Nephron progenitor cell (in vitro differentiated cells): ENCODE measurements at regions not wholly inside any gene's neighbourhood (a gene's known extent, or its start where the extent isn't known, plus 50 kb on each side); places are given as distances from the start of the nearest gene placed in this dataset.

Experiments used
- DNase-seq: peaks from one replicate; pipeline ENCODE4 v3.0.0; 2021
- H3K27ac Mint-ChIP-seq: 2 replicates; pipeline ENCODE4 v1.8.0; 2021; ENCODE audit warnings: mild to moderate bottlenecking, moderate library complexity, mixed read lengths
- H3K27me3 Mint-ChIP-seq: 2 replicates; pipeline ENCODE4 v1.8.0; 2021; ENCODE audit warnings: mild to moderate bottlenecking, low read depth, mixed read lengths; ENCODE audit not compliant: poor library complexity
- H3K36me3 Mint-ChIP-seq: 2 replicates; pipeline ENCODE4 v1.8.0; 2021; ENCODE audit warnings: low read depth, mixed read lengths
- H3K4me1 Mint-ChIP-seq: 2 replicates; pipeline ENCODE4 v1.8.0; 2021; ENCODE audit warnings: mixed read lengths
- H3K4me3 Mint-ChIP-seq: 2 replicates; pipeline ENCODE4 v1.8.0; 2021; ENCODE audit warnings: mild to moderate bottlenecking, moderate library complexity, mixed read lengths
- H3K9me3 Mint-ChIP-seq: 2 replicates; pipeline ENCODE4 v1.8.0; 2021; ENCODE audit warnings: mild to moderate bottlenecking, moderate library complexity, mixed read lengths
- CTCF ChIP-seq: fragments of 200-600 bp; sonication (generic); IDR thresholded peaks from 2 replicates; pipeline ENCODE4 v1.5.0; 2021; ENCODE audit warnings: antibody characterized with exemption

GRCh38 chr14:89060191-89060590 is 235.7 kb downstream of the TTC8 start:
- Mint-ChIP-seq H3K4me1 (no peaks in the 10 kb centered on the region), H3K9me3 (peaks cover 18% of the 10 kb centered on the region), H3K4me3 (no peak overlapping the region), H3K27me3 (peaks cover 4% of the 10 kb centered on the region), H3K36me3 (no peaks in the 10 kb centered on the region), H3K27ac (no peak overlapping the region)
- no peak for TF ChIP-seq CTCF
- no peak for DNase-seq

DNA sequence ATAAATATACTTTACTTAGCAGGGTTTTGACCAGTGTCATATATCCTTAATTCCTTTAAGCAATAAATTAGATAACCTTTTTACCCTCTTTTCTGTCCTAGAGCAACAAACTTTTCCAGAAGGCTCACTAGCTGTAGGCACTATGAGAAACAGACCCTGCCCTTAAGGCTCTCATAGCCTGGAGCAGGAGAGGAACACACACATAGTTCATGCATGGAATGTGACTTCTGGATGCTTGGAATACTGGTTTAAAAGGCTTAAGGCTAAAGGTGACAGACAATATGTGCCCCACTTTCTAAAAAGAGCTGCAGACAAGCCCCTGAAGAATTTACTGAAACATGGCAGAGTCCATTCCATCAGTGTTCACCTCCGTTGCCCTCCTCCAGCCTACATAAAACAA is 237.2 kb downstream of the TTC8 start:
- Mint-ChIP-seq H3K36me3 (no peaks in the 10 kb centered on the region), H3K27ac (peak overlapping the region; percentile 69), H3K27me3 (peaks cover 4% of the 10 kb centered on the region), H3K9me3 (peaks cover 14% of the 10 kb centered on the region), H3K4me3 (no peak overlapping the region), H3K4me1 (no peaks in the 10 kb centered on the region)
- no peak for TF ChIP-seq CTCF
- no peak for DNase-seq

DNA sequence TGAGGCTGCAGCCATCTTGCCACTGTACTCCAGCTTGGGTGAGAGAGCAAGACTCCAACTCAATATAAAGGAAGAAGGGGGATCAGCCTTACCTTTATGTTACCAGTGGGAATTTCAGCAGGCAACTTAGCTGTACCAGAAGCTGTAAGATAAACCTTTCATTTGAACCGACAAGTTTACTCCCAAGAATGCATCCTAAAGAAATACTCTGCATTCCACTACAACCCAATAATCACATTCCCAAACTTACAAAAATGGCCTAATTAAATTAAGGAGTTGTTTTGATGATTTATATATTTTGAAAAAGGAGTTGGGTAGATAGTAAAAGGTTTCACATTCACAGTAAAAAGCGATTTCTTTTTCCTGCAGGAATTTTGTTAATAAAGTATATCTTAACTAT is 241.4 kb downstream of the TTC8 start:
- H3K4me1 Mint-ChIP-seq, result no peaks in the 10 kb centered on the region
- no peak for DNase-seq
- no peaks in the 10 kb centered on the region for H3K36me3 Mint-ChIP-seq
- no peaks in the 10 kb centered on the region for H3K27me3 Mint-ChIP-seq
- H3K9me3 Mint-ChIP-seq, result no peaks in the 10 kb centered on the region
- H3K27ac Mint-ChIP-seq, result no peak overlapping the region
- no peak for TF ChIP-seq CTCF
- no peak overlapping the region for H3K4me3 Mint-ChIP-seq

GRCh38 chr14:89067293-89067972 is 243.0 kb downstream of the TTC8 start:
- TF ChIP-seq CTCF, result no peak
- Mint-ChIP-seq H3K27ac (no peak overlapping the region), H3K27me3 (peaks cover 2% of the 10 kb centered on the region), H3K9me3 (no peaks in the 10 kb centered on the region), H3K36me3 (no peaks in the 10 kb centered on the region), H3K4me1 (no peaks in the 10 kb centered on the region), H3K4me3 (no peak overlapping the region)
- no peak for DNase-seq

DNA sequence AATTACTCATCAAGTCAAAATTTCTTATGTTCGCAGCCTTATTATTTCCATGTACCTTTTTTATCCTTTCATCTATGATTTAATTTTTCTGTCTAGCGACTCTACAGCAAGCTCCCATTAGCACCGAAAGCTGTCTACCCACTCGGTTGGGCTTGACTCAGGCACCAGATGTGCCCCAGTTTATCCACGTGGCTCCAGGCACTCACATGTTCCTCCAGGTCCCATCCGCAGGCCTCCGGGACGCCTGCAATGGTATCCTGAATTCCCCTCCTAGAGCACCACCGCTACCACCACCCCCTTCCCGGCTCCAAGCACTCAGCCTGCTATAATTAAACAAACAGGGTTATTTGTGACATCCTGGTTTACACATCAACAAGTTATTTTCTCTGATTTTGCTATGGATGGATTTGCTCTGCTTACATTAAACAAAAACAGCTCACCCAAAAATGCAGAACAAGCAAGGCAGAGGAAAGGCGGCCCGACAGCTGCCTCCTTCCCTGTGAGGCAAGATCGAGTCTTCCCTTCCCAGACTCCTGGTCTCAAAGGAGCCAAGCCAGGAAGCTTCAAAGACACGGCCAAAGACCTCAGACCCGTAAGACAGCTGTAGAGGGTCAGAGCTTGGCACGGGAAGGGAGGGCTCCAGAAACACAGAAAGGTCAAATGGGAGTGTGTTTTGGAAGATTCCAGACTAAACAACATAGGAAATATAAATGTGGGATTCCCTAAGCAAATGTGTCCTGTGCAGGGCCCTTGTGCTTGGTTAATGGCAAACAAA is 253.8 kb downstream of the TTC8 start:
- Mint-ChIP-seq H3K27ac (no peak overlapping the region), H3K27me3 (peaks cover 14% of the 10 kb centered on the region), H3K4me3 (no peak overlapping the region), H3K36me3 (no peaks in the 10 kb centered on the region), H3K4me1 (no peaks in the 10 kb centered on the region), H3K9me3 (peaks cover 3% of the 10 kb centered on the region)
- DNase-seq, result no peak
- no peak for TF ChIP-seq CTCF
